HUES48 (cell line): ENCODE measurements at regions not wholly inside any gene's neighbourhood (a gene's known extent, or its start where the extent isn't known, plus 50 kb on each side); places are given as distances from the start of the nearest gene placed in this dataset.

ENCODE experiments used
- H3K27ac ChIP-seq: one replicate; pipeline ENCODE4 v1.7.0; 2013; ENCODE audit warnings: low read depth, low read length, inconsistent platforms
- H3K27me3 ChIP-seq: 2 replicates; pipeline ENCODE4 v1.6.1; 2013; ENCODE audit warnings: mild to moderate bottlenecking, low read length; ENCODE audit not compliant: control insufficient read depth, insufficient read depth
- H3K36me3 ChIP-seq: 2 replicates; pipeline ENCODE4 v1.6.1; 2013; ENCODE audit warnings: low read length; ENCODE audit not compliant: control insufficient read depth, insufficient read depth
- H3K4me1 ChIP-seq: 2 replicates; pipeline ENCODE4 v1.6.1; 2013; ENCODE audit warnings: mild to moderate bottlenecking, low read length; ENCODE audit not compliant: control insufficient read depth, insufficient read depth
- H3K4me3 ChIP-seq: 2 replicates; pipeline ENCODE4 v1.5.1; 2013; ENCODE audit warnings: mild to moderate bottlenecking, low read depth, low read length
- H3K9ac ChIP-seq: 2 replicates; pipeline ENCODE4 v1.6.1; 2013; ENCODE audit warnings: mild to moderate bottlenecking, low read depth, low read length, moderate library complexity
- H3K9me3 ChIP-seq: 2 replicates; pipeline ENCODE4 v1.6.1; 2013; ENCODE audit warnings: low read length; ENCODE audit not compliant: control insufficient read depth, insufficient read depth

GRCh38 chr2:603869-604268, 73.3 kb downstream of the TMEM18 start:
- no peaks in the 10 kb centered on the region for H3K9me3 ChIP-seq
- no peak overlapping the region for H3K27ac ChIP-seq
- H3K4me3 ChIP-seq, result no peak overlapping the region
- H3K36me3 ChIP-seq, result no peaks in the 10 kb centered on the region
- H3K9ac ChIP-seq, result no peak overlapping the region
- H3K27me3 ChIP-seq, result no peaks in the 10 kb centered on the region
- no peaks in the 10 kb centered on the region for H3K4me1 ChIP-seq

GRCh38 chr2:603427-603826, 73.8 kb downstream of the TMEM18 start:
- H3K9me3 ChIP-seq, result no peaks in the 10 kb centered on the region
- no peaks in the 10 kb centered on the region for H3K27me3 ChIP-seq
- no peaks in the 10 kb centered on the region for H3K36me3 ChIP-seq
- H3K27ac ChIP-seq, result no peak overlapping the region
- H3K9ac ChIP-seq, result no peak overlapping the region
- H3K4me1 ChIP-seq, result no peaks in the 10 kb centered on the region
- H3K4me3 ChIP-seq, result no peak overlapping the region

GRCh38 chr2:602571-603359, 74.4 kb downstream of the TMEM18 start:
- no peak overlapping the region for H3K27ac ChIP-seq
- no peaks in the 10 kb centered on the region for H3K36me3 ChIP-seq
- no peaks in the 10 kb centered on the region for H3K27me3 ChIP-seq
- H3K9me3 ChIP-seq, result no peaks in the 10 kb centered on the region
- no peaks in the 10 kb centered on the region for H3K4me1 ChIP-seq
- no peak overlapping the region for H3K4me3 ChIP-seq
- no peak overlapping the region for H3K9ac ChIP-seq

- no peaks in the 10 kb centered on the region for H3K36me3 ChIP-seq
- H3K27me3 ChIP-seq, result no peaks in the 10 kb centered on the region
- H3K4me3 ChIP-seq, result no peak overlapping the region
- H3K9ac ChIP-seq, result no peak overlapping the region
- no peak overlapping the region for H3K27ac ChIP-seq
- H3K9me3 ChIP-seq, result no peaks in the 10 kb centered on the region
- H3K4me1 ChIP-seq, result no peaks in the 10 kb centered on the region
These were observed 75.3 kb downstream of the TMEM18 start for GRCh38 chr2:601806-602455.

DNA sequence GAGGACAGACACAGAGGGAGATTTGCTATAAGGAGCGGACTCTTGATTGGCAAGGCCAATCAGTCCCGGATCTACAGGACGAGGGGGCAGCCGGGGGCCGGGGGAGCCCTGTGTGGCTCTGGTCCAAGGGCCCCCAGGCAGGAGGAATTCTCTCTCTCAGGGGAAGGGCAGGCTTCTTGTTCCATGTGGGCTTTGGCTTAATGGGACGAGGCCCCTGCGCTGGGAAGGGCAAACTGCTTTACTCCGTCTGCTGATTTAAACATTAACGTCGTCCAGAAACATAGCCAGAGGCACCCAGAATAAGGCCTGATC, 75.9 kb downstream of the TMEM18 start:
- no peak overlapping the region for H3K27ac ChIP-seq
- no peaks in the 10 kb centered on the region for H3K36me3 ChIP-seq
- no peaks in the 10 kb centered on the region for H3K4me1 ChIP-seq
- no peaks in the 10 kb centered on the region for H3K9me3 ChIP-seq
- no peaks in the 10 kb centered on the region for H3K27me3 ChIP-seq
- no peak overlapping the region for H3K4me3 ChIP-seq
- no peak overlapping the region for H3K9ac ChIP-seq

GRCh38 chr2:600542-601386, 76.4 kb downstream of the TMEM18 start:
- Histone ChIP-seq H3K4me3 (no peak overlapping the region), H3K27me3 (no peaks in the 10 kb centered on the region), H3K27ac (no peak overlapping the region), H3K4me1 (no peaks in the 10 kb centered on the region), H3K9me3 (no peaks in the 10 kb centered on the region), H3K36me3 (no peaks in the 10 kb centered on the region), H3K9ac (no peak overlapping the region)

- Histone ChIP-seq H3K4me3 (no peak overlapping the region), H3K27ac (no peak overlapping the region), H3K36me3 (no peaks in the 10 kb centered on the region), H3K27me3 (no peaks in the 10 kb centered on the region), H3K9ac (no peak overlapping the region), H3K4me1 (no peaks in the 10 kb centered on the region), H3K9me3 (no peaks in the 10 kb centered on the region)
These were observed 77.6 kb downstream of the TMEM18 start for GRCh38 chr2:599601-600000.

DNA sequence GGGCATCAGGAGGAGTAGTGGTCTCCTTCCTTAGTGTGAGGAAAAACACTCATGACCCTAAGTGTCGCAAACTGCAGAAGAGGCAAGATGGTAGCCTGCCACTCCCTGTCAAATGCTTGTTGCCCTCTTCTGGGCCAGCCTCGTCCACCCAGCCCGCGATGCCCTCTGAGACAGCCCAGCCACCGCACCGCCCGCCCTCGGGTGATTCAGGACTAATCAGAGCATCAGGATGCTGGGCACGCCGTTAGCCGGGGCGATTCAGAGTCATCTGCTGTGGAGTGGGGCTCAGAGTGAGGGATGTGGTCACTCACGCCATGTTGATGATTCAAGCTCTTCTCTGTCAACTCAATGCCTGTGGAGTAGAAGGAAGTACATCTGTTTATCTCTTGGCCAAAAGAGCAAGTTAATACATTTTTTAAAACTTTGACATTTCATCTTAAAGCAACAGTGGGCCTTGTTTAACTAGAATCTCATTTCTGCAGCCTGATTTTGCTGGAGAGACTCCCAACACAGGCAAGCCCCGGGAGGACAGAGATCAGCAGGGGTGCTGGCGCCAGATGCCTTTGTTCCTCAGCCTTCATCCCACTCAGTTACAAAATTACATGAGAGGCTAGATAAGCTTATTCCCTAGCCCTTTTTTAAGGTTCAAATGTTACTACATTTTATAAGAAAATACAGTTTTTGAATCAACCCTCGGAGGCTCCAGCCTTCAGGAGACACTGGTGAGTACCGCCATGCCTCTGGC, 79.0 kb downstream of the TMEM18 start:
- Histone ChIP-seq H3K4me1 (no peaks in the 10 kb centered on the region), H3K4me3 (no peak overlapping the region), H3K9ac (no peak overlapping the region), H3K27ac (no peak overlapping the region), H3K9me3 (no peaks in the 10 kb centered on the region), H3K27me3 (no peaks in the 10 kb centered on the region), H3K36me3 (no peaks in the 10 kb centered on the region)

GRCh38 chr2:595831-596592, 81.2 kb downstream of the TMEM18 start:
- H3K27ac ChIP-seq, result no peak overlapping the region
- no peaks in the 10 kb centered on the region for H3K36me3 ChIP-seq
- no peak overlapping the region for H3K9ac ChIP-seq
- H3K27me3 ChIP-seq, result no peaks in the 10 kb centered on the region
- H3K9me3 ChIP-seq, result no peaks in the 10 kb centered on the region
- no peak overlapping the region for H3K4me3 ChIP-seq
- H3K4me1 ChIP-seq, result no peaks in the 10 kb centered on the region

GRCh38 chr2:595141-595815, 81.9 kb downstream of the TMEM18 start:
- Histone ChIP-seq H3K4me3 (no peak overlapping the region), H3K27me3 (no peaks in the 10 kb centered on the region), H3K9ac (no peak overlapping the region), H3K36me3 (no peaks in the 10 kb centered on the region), H3K27ac (no peak overlapping the region), H3K9me3 (no peaks in the 10 kb centered on the region), H3K4me1 (no peaks in the 10 kb centered on the region)
